ENCODE measurements at regions not wholly inside any gene's neighbourhood (a gene's known extent, or its start where the extent isn't known, plus 50 kb on each side); places are given as distances from the start of the nearest gene placed in this dataset.

DNA sequence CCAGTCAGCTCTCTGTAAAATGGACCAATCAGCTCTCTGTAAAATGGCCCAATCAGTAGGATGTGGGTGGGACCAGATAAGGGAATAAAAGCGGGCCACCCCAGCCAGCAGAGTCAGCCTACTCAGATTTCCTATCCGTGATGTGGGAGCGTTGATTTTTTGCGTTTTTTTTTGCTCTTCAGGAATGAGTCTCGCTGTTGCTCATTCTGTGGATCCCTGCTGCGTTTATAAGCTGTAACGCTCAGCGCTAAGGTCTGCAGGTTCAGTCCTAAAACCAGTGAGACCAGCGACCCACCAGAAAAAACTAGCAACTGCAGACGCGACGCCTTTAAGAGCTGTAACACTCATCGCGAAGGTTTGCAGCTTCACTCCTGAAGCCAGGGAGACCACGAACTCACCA, 435.7 kb downstream of the SLITRK6 start:
- TF ChIP-seq, protein P1, sequence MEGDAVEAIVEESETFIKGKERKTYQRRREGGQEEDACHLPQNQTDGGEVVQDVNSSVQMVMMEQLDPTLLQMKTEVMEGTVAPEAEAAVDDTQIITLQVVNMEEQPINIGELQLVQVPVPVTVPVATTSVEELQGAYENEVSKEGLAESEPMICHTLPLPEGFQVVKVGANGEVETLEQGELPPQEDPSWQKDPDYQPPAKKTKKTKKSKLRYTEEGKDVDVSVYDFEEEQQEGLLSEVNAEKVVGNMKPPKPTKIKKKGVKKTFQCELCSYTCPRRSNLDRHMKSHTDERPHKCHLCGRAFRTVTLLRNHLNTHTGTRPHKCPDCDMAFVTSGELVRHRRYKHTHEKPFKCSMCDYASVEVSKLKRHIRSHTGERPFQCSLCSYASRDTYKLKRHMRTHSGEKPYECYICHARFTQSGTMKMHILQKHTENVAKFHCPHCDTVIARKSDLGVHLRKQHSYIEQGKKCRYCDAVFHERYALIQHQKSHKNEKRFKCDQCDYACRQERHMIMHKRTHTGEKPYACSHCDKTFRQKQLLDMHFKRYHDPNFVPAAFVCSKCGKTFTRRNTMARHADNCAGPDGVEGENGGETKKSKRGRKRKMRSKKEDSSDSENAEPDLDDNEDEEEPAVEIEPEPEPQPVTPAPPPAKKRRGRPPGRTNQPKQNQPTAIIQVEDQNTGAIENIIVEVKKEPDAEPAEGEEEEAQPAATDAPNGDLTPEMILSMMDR (IDR thresholded peaks at IDR 0.05; ENCODE audit: poor library complexity), result no peak
- TF ChIP-seq EZH2phosphoT487 (IDR thresholded peaks at IDR 0.05; ENCODE audit: low read depth, severe bottlenecking, unreplicated experiment), result no peak
